Activated T-cell treated with anti-CD3 and anti-CD28 coated beads, Interleukin-2, amount 50 U/mL, for 1 hour (primary cell): ENCODE measurements at regions not wholly inside any gene's neighbourhood (a gene's known extent, or its start where the extent isn't known, plus 50 kb on each side); places are given as distances from the start of the nearest gene placed in this dataset.
"Not testable (repeated sequence)": the region's sequence is repeated elsewhere in the genome, so short reads cannot be mapped to it uniquely, and the experiment has no call there.

ENCODE experiments used
- DNase-seq: peaks from one replicate; pipeline ENCODE4 v3.0.0-alpha.2; 2020

DNA sequence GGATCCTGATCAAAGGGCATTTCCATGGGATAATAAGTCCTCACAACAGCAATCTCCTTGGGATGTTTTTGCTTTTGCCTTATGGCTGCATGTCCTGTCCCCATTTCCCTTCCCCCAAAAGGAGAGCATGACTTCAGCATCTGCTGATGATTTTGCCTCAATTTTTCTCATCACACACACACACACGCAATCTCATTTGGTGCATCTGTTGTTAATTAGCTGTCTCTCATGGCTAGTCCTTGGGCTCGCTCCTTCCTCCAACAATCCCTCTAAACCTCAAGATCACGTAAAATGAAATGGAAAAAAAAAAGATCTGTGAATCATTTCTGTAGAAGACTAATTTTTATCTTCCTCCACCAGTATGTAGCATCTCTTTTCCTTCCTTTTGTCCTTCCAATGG lies 153.6 kb downstream of the RBMX2 start:
- no peak for DNase-seq

DNA sequence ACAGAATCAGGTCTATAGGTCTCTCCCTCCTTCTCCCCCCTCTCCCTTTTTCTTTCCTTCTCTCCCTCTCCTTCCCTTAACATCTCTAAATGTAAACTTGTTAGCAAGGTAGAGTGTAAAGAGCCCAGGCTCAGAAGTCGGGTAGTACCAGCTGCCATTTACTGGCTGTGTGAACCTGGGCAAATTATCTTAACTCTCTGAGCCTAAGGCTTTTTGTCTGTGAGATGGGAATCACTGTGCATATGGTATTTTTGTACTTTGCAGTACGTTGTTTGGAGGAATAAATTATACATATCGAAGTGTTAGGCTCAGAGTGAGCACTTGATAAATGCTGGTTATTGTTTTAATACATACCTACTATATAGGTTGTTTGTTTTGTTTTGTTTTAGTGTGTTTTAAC lies 154.0 kb downstream of the RBMX2 start:
- no peak for DNase-seq

DNA sequence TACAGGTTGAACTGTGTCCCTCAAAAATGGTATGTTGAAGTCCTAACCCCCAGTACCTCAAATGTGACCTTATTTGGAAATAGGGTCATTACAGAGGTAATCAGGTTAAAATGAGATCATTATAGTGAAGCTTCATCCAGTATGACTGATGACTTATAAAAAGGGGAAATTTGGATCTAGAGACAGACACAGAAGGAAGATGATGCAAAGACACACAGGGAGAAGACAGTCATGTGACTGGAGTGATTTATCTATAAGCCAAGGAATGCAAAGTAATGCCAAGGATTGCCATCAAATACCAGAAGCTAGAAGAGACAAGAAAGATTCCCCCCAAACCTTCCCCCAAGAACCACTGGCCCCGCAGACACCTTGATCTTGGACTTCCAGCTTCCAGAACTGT lies 155.2 kb downstream of the RBMX2 start:
- DNase-seq, result no peak

DNA sequence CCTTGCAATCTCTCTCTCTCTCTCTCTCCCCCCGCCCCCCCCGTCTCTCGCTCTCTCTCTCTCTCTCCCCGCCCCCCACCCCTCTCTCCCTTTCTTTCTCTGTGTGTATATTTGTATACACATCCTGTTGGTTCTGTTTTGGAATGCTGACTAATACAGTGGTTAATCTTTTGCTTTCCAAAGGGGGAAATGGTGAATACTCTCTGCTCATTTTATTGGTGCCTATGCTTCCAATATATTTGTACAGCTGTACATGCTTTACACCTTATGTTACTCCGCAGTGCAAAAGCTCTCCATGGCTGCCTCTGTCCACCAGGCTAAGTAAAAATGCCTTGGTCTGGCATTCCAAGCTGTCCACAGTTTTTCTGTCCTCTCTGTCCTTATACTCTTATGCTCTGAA lies 158.8 kb downstream of the RBMX2 start:
- DNase-seq, result no peak

DNA sequence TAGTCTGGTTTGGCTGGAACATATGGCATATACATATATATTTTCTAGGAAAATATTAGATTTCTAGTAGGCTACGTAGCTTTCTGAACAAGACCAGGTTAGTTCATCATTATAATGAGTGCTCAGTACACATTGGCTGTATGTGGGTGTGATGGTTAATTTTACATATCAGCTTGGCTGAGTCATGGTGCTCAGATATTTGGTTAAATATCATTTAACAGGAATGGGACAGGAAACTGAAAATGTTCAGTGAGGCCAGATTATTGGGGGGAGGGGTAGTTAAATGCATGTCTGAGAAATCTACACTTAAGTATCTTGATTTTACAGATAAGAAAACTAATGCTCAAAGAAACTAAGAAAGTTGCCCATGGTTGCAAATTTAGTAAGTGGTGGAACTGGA lies 160.1 kb downstream of the RBMX2 start:
- no peak for DNase-seq

DNA sequence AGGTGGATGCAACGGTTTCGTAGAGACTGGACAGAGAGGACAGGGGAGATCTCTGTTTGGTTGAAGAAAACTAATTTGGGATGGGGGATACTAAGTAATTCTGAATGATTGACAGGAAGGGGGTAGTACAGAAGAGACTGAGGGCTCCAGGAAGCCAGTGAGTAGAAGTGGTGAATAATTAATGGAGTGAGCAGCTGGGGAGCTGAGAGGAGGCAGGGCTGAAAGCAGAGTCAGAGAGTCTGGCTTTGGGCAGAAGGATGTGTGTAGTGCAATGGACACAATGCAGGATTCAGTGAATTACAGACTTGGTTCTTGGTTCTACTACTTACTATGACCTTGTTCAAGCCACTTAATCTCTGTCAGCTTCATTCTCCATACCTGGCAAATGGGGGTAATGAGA lies 161.7 kb downstream of the RBMX2 start:
- no peak for DNase-seq

DNA sequence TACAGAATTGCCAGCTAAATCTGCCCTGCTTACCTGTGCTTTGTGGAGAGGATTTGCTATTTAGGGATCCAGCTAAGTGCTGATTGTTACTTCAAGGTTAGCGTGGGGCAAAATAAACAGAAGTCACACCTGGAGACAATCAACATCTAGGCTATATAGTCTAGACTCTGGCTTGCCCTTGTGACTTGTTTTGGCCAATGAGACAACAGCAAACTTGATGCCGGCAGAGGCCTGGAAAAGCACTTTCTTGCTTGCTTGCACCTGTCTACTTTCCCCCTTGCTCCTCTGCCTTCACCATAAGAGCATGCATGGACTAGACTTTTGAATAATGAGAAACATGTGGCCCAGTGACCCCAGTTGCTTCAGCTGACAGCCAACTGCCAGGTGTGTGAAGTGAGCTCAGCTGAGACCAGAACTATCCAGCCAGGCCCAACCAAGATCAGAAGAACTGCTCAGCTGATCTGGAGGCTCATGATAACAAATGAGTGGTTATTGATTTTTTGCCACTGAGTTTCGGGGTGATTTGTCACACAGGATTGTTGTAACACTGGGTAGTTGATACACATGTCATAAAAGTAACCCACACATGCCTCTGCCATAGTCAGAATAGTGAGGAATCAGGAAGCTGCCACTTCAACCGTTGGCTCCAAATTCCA lies 164.4 kb downstream of the RBMX2 start:
- no peak for DNase-seq

DNA sequence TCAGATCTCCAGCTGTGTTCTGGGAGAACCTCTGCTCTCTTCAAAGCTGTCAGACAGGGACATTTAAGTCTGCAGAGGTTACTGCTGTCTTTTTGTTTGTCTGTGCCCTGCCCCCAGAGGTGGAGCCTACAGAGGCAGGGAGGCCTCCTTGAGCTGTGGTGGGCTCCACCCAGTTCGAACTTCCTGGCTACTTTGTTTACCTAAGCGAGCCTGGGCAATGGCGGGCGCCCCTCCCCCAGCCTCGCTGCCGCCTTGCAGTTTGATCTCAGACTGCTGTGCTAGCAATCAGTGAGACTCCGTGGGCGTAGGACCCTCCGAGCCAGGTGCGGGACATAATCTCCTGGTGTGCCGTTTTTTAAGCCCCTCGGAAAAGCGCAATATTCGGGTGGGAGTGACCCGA lies 171.2 kb downstream of the RBMX2 start:
- DNase-seq, result not testable (repeated sequence)
